Smooth muscle cell (in vitro differentiated cells): ENCODE measurements at regions not wholly inside any gene's neighbourhood (a gene's known extent, or its start where the extent isn't known, plus 50 kb on each side); places are given as distances from the start of the nearest gene placed in this dataset.
A peak's percentile ranks its signal among the peaks of the same experiment; 100 is the strongest.

Experiments used
- DNase-seq: peaks from one replicate; lab custom pipeline; 2025; ENCODE audit not compliant: unreplicated experiment; lab: John Stamatoyannopoulos, UW
- H2AFZ ChIP-seq: fragments of 200-600 bp; sonication (generic); 2 replicates; pipeline ENCODE4 v1.6.0; 2016; ENCODE audit warnings: antibody characterized with exemption, low read depth, mild to moderate bottlenecking
- H3F3A ChIP-seq: fragments of 200-600 bp; sonication (generic); 2 replicates; pipeline ENCODE4 v1.6.0; 2017; ENCODE audit warnings: antibody characterized with exemption, low read depth
- H3K27ac ChIP-seq: fragments of 200-600 bp; sonication (generic); 2 replicates; pipeline ENCODE4 v1.5.1; 2016; ENCODE audit warnings: low read depth, mild to moderate bottlenecking
- H3K27me3 ChIP-seq: fragments of 200-600 bp; sonication (generic); 2 replicates; pipeline ENCODE4 v1.6.1; 2016; ENCODE audit warnings: low read depth, mild to moderate bottlenecking
- H3K36me3 ChIP-seq: fragments of 200-600 bp; sonication (generic); 2 replicates; pipeline ENCODE4 v1.5.1; 2016; ENCODE audit warnings: low read depth
- H3K4me1 ChIP-seq: fragments of 200-600 bp; sonication (generic); 2 replicates; pipeline ENCODE4 v1.5.1; 2016; ENCODE audit warnings: low read depth
- H3K4me2 ChIP-seq: fragments of 200-600 bp; sonication (generic); 2 replicates; pipeline ENCODE4 v1.6.0; 2016; ENCODE audit warnings: mild to moderate bottlenecking
- H3K4me3 ChIP-seq: fragments of 200-600 bp; sonication (generic); 2 replicates; pipeline ENCODE4 v1.5.1; 2016; ENCODE audit warnings: mild to moderate bottlenecking
- H3K79me2 ChIP-seq: fragments of 200-600 bp; sonication (generic); 2 replicates; pipeline ENCODE4 v1.6.0; 2016; ENCODE audit warnings: low read depth, mild to moderate bottlenecking
- H3K9ac ChIP-seq: fragments of 200-600 bp; sonication (generic); 2 replicates; pipeline ENCODE4 v1.6.0; 2016; ENCODE audit warnings: low read depth
- H3K9me3 ChIP-seq: fragments of 200-600 bp; sonication (generic); replicated peaks from 2 replicates; pipeline ENCODE4 v1.5.1; 2016; ENCODE audit warnings: low read depth
- H4K20me1 ChIP-seq: fragments of 200-600 bp; sonication (generic); 2 replicates; pipeline ENCODE4 v1.6.0; 2016; ENCODE audit warnings: low read depth
- WGBS: methylation state at CpG from one replicate; pipeline ENCODE4 v1.1.7; 2016; ENCODE audit warnings: low lambda C conversion rate; 5-methylcytosine and 5-hydroxymethylcytosine counted together
- TF ChIP-seq, protein P1 (sequence below): fragments of 200-600 bp; sonication (generic); IDR thresholded peaks from 2 replicates; pipeline ENCODE4 v1.5.1; 2017; ENCODE audit warnings: borderline replicate concordance, mild to moderate bottlenecking, antibody characterized with exemption; ENCODE audit not compliant: insufficient read depth, poor library complexity, severe bottlenecking

DNA sequence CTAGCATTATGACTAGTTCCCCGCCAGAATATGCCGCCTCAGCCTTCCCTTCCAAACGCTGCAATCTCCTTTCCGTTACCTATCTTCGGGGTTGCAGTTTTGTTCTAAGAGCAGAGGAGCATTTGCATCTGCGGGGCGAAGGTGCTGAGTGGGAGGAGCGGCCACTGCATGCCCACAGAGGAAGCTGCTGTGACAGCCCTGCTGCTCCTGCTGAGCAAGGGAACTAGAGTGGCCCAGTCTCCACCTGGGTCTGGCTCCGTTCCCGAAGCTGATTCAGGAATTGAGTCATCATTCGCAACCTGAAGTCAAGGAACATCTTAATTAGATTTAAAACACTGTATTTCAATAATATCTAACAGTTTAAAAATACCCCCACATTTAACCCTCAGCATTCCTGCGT lies 98.2 kb upstream of the TJP1 start:
- no peak for DNase-seq
- peak overlapping the region; percentile 66 for H3K4me2 ChIP-seq
- peak overlapping the region; percentile 14 for H2AFZ ChIP-seq

DNA sequence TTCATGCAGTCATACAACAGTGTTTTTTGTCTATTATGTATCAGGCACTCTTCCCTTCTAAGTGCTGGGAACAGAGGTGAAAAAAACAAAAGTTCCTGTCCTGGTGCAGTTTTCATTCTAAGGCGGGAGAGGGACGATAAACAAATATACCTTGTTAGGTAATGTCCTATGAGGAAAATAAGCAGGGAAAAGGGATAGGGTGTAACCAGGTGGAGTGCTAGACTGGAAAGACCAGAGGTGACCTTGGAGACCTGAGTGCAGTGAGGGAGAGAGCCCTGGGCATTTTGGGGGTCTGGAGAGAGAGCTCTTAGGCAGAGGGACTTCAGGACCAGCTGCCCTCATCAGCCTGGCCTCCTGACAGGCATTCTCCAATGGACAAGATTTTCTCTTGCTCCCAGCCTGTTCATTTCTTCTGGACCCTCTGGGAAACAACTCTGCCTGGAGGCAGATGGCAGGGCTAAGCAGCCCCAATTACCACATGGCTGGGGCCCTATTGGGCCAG lies 97.2 kb upstream of the TJP1 start:
- no peaks in the 10 kb centered on the region for H3K27me3 ChIP-seq
- H2AFZ ChIP-seq: no peak overlapping the region
- H3K4me2 ChIP-seq: no peak overlapping the region
- no peaks in the 10 kb centered on the region for H4K20me1 ChIP-seq
- TF ChIP-seq, protein P1, sequence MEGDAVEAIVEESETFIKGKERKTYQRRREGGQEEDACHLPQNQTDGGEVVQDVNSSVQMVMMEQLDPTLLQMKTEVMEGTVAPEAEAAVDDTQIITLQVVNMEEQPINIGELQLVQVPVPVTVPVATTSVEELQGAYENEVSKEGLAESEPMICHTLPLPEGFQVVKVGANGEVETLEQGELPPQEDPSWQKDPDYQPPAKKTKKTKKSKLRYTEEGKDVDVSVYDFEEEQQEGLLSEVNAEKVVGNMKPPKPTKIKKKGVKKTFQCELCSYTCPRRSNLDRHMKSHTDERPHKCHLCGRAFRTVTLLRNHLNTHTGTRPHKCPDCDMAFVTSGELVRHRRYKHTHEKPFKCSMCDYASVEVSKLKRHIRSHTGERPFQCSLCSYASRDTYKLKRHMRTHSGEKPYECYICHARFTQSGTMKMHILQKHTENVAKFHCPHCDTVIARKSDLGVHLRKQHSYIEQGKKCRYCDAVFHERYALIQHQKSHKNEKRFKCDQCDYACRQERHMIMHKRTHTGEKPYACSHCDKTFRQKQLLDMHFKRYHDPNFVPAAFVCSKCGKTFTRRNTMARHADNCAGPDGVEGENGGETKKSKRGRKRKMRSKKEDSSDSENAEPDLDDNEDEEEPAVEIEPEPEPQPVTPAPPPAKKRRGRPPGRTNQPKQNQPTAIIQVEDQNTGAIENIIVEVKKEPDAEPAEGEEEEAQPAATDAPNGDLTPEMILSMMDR: no peak
- H3K36me3 ChIP-seq: no peaks in the 10 kb centered on the region
- no peaks in the 10 kb centered on the region for H3K9me3 ChIP-seq
- no peaks in the 10 kb centered on the region for H3K79me2 ChIP-seq
- DNase-seq: no peak
- WGBS: 98% methylated on average over 2 of the region's 2 CpGs
- H3K4me1 ChIP-seq: peaks cover 4% of the 10 kb centered on the region
- H3K4me3 ChIP-seq: no peak overlapping the region
- H3F3A ChIP-seq: no peaks in the 10 kb centered on the region
- H3K9ac ChIP-seq: no peak overlapping the region
- H3K27ac ChIP-seq: no peak overlapping the region

More for the DNA sequence above, 98.2 kb upstream of the TJP1 start:
- 50% methylated on average over 12 of the region's 12 CpGs for WGBS
- H3K36me3 ChIP-seq: no peaks in the 10 kb centered on the region
- no peaks in the 10 kb centered on the region for H3K9me3 ChIP-seq
- peaks cover 10% of the 10 kb centered on the region for H3K4me1 ChIP-seq
- H3K79me2 ChIP-seq: no peaks in the 10 kb centered on the region
- H4K20me1 ChIP-seq: no peaks in the 10 kb centered on the region
- TF ChIP-seq, protein P1: no peak
- peak overlapping the region; percentile 50 for H3K27ac ChIP-seq
- H3K9ac ChIP-seq: peak overlapping the region; percentile 6
- H3F3A ChIP-seq: no peaks in the 10 kb centered on the region
- H3K27me3 ChIP-seq: no peaks in the 10 kb centered on the region
- H3K4me3 ChIP-seq: no peak overlapping the region

DNA sequence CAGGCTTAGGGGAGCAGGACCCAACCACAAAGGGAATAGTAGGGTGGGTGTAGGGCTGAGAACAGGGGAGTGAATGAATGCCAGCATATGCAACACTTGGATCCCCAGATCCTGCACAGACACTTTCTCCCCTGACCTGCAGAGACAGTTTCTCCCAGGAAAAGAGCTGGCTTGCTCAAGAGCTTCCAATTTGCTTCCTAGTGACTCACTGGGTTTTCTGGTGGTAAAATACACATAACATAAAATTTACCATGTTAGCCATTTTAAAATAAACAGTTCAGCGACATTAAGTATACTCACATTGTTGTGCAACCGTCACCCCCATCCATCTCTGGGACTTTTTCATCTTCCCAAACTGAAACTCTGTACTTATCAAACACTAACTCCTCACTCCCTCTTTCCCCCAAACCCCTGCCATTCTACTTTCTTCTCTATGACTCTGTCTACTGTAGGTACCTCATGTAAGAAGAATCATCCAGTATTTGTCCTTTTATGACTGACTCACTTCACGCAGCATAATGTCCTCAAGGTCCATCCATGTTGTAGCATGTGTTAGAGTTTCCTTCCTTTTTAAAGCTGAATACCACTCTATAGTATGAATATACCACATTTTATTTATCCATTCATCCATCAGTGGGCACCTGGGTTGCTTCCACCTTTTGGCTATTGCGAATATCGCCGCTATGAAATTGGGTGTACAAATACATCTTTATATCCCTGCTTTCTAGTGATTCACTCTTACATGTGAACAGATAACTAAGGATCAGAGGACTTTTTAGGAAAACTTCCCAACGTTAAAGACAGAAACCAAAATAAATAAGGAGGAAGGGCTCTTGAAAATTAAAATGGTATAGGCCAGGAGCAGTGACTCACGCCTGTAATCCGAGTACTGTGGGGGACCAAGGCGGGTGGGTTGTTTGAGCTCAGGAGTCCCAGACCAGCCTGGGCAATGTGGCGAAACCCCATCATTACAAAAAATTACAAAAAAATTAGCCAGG lies 95.6 kb upstream of the TJP1 start:
- DNase-seq: no peak
- Histone ChIP-seq H3K27me3 (no peaks in the 10 kb centered on the region), H3F3A (peaks cover 5% of the 10 kb centered on the region), H3K9me3 (no peaks in the 10 kb centered on the region), H3K4me2 (no peak overlapping the region), H3K36me3 (no peaks in the 10 kb centered on the region), H3K4me1 (peaks cover 14% of the 10 kb centered on the region), H3K79me2 (no peaks in the 10 kb centered on the region), H2AFZ (no peak overlapping the region), H4K20me1 (no peaks in the 10 kb centered on the region), H3K9ac (no peak overlapping the region), H3K4me3 (no peak overlapping the region), H3K27ac (peak overlapping the region; percentile 17)
- WGBS: 69% methylated on average over 11 of the region's 11 CpGs
- TF ChIP-seq, protein P1: no peak

DNA sequence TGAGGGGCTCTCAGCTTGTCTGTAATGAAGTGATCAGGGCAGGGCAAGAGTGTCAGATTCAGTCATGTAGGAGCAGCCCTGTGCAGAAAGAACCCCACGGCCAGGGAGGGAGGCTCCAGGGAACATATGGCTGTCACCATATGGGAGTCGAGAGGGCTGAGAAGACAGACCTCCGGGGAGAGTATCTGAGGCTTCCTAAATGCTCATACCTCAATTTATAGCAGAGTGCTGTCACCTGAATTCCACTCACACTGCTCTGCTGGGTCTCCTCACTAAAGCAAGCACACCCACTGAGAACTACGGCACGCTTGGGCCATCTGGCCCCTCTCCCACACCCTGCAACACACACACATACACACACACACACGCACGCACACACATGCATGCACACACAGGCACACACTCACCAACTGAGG lies 92.3 kb upstream of the TJP1 start:
- TF ChIP-seq, protein P1: no peak
- H3K4me2 ChIP-seq: peak overlapping the region; percentile 66
- H3K27ac ChIP-seq: peak overlapping the region; percentile 34
- H4K20me1 ChIP-seq: no peaks in the 10 kb centered on the region
- H3K79me2 ChIP-seq: no peaks in the 10 kb centered on the region
- H3K4me1 ChIP-seq: peaks cover 9% of the 10 kb centered on the region
- no peak overlapping the region for H3K9ac ChIP-seq
- no peaks in the 10 kb centered on the region for H3K27me3 ChIP-seq
- WGBS: 65% methylated on average over 7 of the region's 7 CpGs
- no peak overlapping the region for H2AFZ ChIP-seq
- H3K36me3 ChIP-seq: no peaks in the 10 kb centered on the region
- peaks cover 5% of the 10 kb centered on the region for H3F3A ChIP-seq
- no peak overlapping the region for H3K4me3 ChIP-seq
- H3K9me3 ChIP-seq: no peaks in the 10 kb centered on the region
- DNase-seq: no peak
